NCI-H524 treated with DMSO at 0.1 percent for 48 hours (cell line): ENCODE measurements at regions not wholly inside any gene's neighbourhood (a gene's known extent, or its start where the extent isn't known, plus 50 kb on each side); places are given as distances from the start of the nearest gene placed in this dataset.
"Not testable (repeated sequence)": the region's sequence is repeated elsewhere in the genome, so short reads cannot be mapped to it uniquely, and the experiment has no call there.

Experiments used
- DNase-seq: peaks from one replicate; lab custom pipeline; 2025; lab: John Stamatoyannopoulos, UW

DNA sequence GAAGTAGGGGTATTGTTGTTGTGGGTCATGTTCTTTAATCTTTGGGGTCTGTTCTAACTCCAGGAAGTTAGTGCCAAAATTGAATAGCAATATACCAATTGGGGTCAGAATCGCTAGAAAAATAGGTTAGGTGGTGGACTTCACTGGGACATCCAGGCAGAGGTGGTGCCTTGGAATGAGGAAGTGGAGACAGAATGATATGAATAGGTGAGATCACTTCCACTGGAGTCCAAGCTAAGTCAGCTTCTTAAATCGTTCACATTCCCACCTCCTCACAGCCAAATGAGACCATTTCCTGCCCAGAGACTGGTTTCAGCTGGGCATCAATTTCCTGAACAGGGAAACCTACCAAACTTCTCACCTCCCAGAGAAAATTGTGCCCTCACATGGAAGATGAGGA, 137.8 kb upstream of the RAB4A start:
- no peak for DNase-seq

GRCh38 chr1:229133811-229134210, 137.1 kb upstream of the RAB4A start:
- no peak for DNase-seq

DNA sequence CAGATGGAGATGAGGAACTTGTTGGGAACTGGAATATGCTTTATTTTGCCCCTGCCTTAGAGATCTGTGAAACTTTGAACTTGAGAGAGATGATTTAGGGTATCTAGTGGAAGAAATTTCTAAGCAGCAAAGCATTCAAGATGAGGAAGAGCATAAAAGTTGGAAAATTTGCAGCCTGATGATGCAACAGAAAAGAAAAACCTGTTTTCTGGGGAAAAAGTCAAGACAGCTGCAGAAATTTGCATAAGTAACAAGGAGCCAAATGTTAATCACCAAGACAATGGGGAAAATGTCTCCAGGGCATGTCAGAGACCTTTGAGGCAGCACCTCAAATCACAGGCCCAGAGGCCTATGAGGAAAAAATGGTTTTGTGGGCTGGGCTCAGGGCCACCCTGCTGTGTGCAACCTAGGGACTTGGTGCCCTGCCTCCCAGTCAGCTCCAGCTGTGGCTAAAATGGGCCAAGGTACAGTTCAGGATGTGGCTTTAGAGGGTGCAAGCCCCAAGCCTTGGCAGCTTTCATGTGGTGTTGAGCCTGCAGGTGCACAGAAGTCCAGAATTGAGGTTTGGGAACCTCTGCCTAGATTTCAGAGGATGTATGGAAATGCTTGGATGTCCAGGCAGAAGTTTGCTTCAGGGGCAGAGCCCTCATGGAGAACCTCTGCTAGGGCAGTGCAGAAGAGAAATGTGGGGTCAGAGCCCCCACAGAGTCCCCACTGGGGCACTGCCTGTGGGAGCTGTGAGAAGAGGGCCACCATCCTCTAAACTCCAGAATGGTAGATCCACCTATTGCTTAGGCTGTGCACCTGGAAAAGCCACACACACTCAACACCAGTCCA, 136.3 kb upstream of the RAB4A start:
- not testable (repeated sequence) for DNase-seq

DNA sequence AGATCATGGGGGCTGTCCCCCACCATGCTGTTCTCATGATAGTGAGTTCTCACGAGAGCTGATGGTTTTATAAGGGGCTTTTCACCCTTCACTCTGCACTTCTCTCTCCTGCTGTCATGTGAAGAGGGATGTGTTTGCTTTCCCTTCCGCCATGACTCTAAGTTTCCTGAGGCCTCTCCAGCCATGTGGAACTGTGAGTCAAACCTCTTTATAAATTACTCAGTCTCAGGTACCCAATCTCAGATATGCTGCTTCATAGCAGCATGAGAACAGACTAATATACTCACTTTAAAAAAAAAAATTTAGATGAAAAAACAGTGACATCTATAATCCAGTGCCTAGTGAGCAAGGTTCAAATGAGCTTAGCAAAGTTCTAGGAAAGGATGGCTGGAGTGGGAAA, 135.1 kb upstream of the RAB4A start:
- DNase-seq = no peak

GRCh38 chr1:229136822-229137221, 134.1 kb upstream of the RAB4A start:
- no peak for DNase-seq

DNA sequence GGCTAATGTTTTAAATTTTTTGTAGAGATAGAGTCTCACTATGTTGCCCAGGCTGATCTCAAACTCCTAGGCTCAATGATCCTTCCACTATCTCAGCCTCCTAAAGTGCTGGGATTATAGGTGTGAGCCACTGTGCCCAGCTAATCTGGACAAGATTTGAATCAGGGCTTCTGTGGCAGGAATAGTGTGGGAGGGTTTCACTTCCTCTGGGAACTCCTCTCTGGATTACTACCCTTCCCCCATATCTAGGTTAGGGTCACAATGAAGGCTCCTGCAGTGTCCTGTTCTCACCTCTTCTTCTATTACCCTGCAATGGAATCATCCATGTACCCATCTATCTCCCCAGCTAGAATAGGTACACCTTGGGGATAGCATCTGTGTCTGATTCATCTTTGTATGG, 133.6 kb upstream of the RAB4A start:
- DNase-seq = no peak

- no peak for DNase-seq
Measured at GRCh38 chr1:229138058-229138457, 132.9 kb upstream of the RAB4A start.

- peak; percentile 67 for DNase-seq
Measured at GRCh38 chr1:229139331-229140118, 131.4 kb upstream of the RAB4A start.

DNA sequence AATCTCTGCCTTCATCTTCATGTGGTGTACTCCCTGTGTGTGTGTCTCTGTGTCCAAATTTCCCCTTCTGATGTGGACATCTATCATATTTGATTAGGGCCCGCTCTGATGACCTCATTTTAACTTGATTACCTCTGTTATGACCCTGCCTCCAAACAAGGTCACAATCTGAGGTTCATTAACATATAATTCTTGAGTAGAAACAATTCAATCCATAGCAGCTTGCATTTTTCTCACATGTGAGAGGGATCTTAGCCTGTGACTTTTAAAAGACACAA, 130.9 kb upstream of the RAB4A start:
- no peak for DNase-seq

- no peak for DNase-seq
Measured at GRCh38 chr1:229141271-229141670, 129.6 kb upstream of the RAB4A start.

- DNase-seq = no peak
Measured at GRCh38 chr1:229141689-229142377, 129.1 kb upstream of the RAB4A start.

- no peak for DNase-seq
Measured at GRCh38 chr1:229142471-229142870, 128.4 kb upstream of the RAB4A start.

DNA sequence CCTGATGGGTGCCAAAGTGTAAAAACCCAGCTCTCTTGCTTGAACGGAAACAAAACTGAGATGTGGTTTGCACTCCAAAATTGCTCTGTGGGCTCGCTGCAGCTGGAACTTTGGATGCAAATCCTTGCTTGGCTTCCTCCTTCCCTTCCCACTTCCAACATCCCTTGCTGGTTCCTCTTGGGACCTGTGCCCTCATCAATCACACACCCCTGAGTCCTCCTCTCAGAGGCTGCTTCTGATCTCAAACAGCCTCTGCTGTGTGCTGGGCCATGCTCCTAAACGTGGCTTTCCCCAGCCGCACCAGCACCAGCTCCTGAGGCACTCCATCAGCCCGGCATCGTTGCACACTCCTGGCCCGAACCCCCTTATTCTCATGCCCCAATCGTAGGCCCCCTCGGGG, 124.3 kb upstream of the RAB4A start:
- no peak for DNase-seq

DNA sequence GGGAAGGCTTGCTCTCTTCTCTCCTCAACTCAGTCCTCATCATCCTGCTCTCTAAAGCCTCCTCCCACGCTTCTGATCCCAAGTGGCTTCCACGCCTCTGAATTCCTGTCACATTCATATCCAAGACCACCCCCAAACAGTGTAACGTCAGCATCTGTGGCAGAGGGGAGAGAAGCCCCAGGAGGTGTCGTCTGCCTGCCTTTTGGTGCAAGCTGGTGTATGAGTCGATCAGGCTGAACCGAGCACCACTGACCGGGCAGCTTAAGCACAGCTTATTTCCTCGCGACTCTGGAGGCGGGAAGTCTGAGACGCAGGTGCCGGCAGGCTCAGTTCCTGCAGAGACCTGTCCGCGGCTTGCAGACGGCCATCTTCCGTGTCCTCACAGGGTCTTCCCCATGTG, 123.8 kb upstream of the RAB4A start:
- no peak for DNase-seq

DNA sequence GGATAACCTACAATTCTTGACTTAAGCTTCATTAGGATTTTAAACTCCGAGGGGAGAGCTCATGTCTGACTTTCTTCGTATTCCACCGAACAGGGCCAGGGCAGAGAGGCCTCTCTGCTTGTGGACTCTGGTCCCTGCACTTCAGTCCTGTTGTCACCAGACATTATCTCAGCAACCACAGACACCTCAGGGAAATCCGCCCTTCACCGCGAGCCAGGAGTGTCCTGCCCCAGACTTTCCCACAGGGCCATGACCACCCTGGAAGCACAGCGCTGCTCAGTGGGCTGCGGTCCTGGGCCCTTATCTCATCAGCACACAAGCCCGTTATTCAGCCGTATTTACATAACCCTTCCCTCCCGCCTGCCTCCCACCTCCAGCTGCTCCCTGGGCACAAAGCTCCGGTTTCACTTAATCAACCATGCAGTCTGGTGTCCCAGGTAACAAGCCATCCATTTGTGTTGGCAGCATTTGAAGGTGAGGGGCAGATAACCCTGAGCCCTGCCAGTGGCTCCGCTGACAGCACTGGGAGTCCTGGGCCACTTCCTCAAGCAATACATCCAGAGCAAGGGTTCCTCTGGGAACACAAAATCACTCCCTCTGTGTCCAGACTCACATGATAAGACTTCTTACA, 122.8 kb upstream of the RAB4A start:
- DNase-seq = peak; percentile 42

GRCh38 chr1:229148743-229149142, 122.2 kb upstream of the RAB4A start:
- DNase-seq = no peak

DNA sequence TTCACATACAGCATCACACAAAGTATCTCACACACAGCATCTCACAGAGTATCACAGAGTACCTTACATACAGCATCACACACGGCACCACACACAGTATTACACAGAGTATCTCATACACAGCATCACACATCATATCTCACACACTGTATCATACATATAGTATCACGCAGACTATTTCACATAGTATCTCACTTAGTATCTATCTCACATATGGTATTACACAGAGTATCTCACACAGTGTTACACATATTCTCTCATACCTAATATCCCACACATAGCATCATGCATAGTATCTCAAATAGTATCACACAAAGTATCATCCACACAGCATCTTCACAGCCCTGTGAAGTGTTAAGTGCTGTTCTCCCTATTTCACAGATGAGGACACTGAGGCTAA, 121.5 kb upstream of the RAB4A start:
- DNase-seq = no peak

DNA sequence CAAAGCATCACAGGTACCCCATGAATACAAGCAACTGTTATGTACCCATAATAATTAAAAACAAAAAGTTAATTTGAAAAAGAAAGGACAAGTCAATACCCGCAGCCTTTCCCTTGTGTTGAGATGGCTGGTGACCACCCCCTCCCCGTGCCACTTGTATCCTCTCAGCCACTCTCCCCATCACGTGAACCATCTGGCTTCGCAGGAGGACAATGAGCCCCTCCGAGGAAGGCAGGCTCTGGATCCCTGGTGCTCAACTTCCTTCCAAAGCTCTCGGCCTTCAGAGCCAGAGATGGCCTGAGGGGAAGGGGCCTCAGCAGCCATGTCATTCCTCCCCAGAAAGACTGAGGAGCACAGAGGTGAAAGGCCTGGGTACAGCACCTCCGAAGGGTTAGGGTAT, 120.4 kb upstream of the RAB4A start:
- no peak for DNase-seq

GRCh38 chr1:229151412-229151811, 119.5 kb upstream of the RAB4A start:
- DNase-seq = not testable (repeated sequence)

DNA sequence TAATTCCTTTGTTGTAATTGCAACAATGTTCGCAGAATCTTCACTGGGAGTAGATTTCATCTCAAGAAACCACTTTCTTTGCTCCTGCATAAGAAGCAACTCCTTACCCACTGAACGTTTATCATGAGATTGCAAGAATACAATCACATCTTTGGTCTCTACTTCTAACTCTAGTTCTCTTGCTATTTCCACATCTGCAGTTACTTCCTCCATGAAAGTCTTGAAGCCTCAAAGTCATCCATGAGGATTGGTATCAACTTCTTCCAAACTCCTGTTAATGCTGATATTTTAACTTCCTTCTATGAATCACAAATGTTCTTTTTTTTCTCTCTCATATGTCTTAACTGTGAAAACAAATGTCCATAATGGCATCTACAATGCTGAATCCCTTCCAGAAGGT, 118.6 kb upstream of the RAB4A start:
- no peak for DNase-seq

- DNase-seq = no peak
Measured at GRCh38 chr1:229153955-229154548, 116.9 kb upstream of the RAB4A start.

GRCh38 chr1:229154811-229155210, 116.1 kb upstream of the RAB4A start:
- no peak for DNase-seq
